Adrenal gland (tissue), 5 donors: ENCODE measurements at regions not wholly inside any gene's neighbourhood (a gene's known extent, or its start where the extent isn't known, plus 50 kb on each side); places are given as distances from the start of the nearest gene placed in this dataset.

Experiments
- CTCF ChIP-seq, 6 experiments: fragments of 450-650 bp in 4 of 6; fragments of 200-600 bp in 2 of 6; sonication (generic) in 1 of 6; IDR thresholded peaks; 1 replicate in 5 of 6; 2 replicates in 1 of 6; pipeline versions ENCODE4 v1.5.1 to v1.8.0; 2016 to 2021; ENCODE audit warnings: antibody characterized with exemption in 6 of 6, mild to moderate bottlenecking in 2 of 6, moderate library complexity in 1 of 6
- POLR2A ChIP-seq, 2 donors: fragments of 450-650 bp; IDR thresholded peaks; one replicate each; pipeline ENCODE4 v1.6.1; 2017; ENCODE audit warnings: antibody characterized with exemption in 2 of 2, mild to moderate bottlenecking in 2 of 2, moderate library complexity in 1 of 2
- donor health status: DM: no; HTN: no; CAD: no.

DNA sequence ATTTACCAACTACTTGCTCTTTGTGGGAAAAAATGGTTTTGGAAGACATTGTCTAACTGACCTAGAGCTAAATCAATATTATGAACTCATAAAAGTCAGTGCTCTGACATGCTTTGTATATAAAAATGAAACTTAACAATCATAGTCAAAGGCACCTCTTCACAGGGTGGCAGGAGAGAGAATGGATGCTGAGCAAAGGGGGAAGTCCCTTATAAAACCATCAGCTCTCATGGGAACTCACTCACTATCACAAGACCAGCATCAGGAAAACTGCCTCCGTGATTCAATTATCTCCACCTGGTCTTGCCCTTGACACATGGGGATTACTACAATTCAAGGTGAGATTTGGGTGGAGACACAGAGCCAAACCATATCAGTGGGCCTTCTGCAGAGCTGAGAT, 417.6 kb upstream of the AUTS2 start:
- TF ChIP-seq POLR2A (IDR thresholded peaks at IDR 0.05) (no peak), CTCF (IDR thresholded peaks at IDR 0.05) (no peak)
